Inferior parietal cortex (tissue), 1 donor: ENCODE measurements at regions not wholly inside any gene's neighbourhood (a gene's known extent, or its start where the extent isn't known, plus 50 kb on each side); places are given as distances from the start of the nearest gene placed in this dataset.

Source experiments
- DNase-seq: peaks from one replicate; pipeline ENCODE4 v3.0.0-alpha.2; 2016; ENCODE audit errors: extremely low spot score

DNA sequence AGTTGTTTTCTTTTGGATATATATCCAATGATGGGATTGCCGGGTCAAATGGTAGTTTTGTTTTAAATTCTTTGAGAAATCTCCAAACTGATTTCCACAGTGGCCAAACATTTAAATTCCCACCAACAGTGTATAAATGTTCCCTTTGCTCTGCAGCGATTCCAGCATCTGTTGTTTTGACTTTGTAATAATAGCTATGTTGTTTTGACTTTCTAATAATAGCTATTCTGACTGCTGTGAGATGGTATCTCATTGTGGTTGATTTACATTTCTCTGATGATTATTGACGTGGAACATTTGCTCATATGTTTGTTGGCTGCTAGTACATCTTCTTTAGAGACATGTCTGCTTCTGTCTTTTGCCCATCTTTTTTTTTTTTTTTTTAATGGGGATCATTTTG, 332.2 kb upstream of the GBE1 start:
- DNase-seq, result no peak

DNA sequence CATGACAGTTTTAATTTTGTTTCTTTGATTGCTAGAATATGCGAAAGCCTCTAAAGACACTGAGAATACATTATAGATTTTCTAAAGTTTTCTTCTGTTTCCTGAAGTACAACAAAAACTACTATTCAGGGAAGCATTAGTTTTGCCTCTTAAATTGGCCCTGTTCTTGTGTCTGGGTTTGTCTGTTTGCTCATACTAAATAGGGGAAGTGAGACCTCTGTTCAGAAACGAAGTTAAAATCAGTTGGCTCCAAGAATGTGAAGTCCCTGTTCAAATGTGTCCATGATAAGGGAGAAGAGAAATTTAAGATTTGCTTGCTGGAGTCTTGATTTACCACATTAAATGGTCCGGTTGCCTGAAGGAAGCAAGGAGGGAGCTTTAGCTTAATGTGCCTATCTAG, 327.3 kb upstream of the GBE1 start:
- DNase-seq, result no peak

DNA sequence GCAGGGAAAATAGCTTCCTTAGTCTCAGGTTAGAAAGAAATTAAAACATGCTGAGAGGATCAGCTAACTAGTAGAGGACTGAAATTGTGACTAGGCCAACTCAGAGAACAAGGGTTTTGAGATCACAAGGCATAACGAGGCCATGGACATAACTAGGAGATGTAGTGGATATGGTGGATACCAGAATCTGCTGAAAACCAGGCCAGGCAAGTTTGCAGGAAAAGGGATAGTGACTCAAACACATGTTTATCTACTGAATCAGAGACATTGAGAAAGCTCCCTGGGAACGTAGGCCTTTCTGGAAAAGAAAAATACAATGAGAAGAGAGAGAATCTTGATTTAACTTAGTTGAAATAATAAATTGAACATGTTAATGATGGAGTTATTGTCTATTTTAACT, 326.5 kb upstream of the GBE1 start:
- DNase-seq, result no peak

DNA sequence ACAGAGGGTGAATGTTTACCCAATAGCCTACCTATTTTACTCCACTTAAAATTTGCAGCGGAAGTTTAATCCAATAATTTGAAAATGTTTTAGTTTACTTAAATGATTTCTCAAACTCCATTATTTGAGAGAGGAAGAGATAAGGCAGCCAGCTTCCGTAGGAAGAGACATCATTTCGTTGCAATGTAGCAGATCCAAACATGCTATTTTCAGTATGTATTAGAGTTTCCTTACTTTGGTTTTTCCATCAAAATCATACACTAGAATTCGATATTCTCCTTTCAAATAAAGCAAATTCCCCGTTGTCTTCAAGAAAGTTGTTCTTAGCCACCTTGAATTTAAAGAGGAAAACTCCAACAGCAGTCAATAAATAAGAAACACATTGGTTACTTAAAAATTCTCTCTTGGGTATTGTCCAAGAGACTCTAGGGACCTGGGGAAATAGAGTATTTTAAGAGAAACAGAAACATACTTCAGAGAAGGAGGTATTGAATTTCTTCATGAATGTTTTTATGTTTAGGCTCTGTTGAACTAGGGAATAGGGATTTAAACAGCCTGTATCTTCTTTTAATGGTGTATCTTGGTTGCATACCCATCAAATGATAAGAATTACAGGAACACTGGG, 324.5 kb upstream of the GBE1 start:
- DNase-seq, result no peak

DNA sequence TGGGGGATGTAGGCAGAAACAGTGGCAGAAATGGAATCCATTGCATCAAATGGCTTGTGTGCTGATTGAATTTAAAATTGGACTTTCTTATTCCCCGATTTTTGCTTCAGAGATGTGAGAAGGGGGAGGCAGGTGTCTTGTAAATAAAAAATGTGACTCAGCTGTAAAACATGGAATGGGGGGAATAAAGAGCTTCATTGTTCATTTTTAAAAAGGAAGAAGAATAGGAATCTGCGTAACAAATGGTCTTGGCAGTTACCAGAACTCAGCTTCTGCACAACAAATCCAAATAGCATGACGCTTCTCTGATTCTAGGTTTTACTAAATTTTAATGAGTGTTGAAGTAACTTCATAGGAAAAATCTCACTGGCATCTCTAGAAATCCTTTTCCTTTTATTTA, 323.9 kb upstream of the GBE1 start:
- DNase-seq, result no peak

DNA sequence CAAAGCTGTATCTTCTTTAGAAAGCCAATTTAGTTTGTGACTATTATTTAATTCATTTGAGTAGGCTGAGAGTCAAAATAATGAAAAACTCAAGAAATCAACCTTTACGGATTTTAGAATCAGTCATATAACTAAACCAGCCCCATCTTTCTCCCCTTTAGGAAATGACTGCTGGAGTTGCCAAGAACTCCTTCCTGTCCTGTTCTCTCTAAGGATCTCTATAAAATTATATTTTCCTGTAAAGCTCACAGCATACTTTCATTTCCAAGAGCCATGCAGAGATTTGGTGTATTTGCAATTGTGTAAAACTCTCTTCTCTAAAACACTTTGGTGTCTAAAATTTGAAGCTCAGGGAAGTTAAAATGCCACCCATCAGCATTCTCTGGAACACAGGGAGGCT, 323.4 kb upstream of the GBE1 start:
- no peak for DNase-seq

DNA sequence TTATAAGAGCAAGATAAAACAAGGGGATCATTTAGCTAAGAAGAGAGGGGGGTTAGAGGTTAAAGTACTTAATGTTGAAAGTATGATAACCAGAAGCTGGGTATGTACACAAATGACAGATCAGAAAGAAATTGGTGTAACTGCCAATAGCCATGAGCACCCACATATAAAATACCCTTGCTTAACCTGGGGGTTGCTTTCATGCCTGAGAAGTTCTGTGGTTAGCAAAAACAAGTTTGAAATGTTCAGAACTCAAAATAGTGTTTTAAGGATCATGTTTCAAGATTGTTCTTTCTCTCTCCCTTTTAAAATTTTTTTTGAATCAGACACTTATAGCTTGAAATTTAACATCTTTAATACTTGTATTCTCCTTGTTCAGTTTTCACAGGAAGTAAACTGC, 321.4 kb upstream of the GBE1 start:
- no peak for DNase-seq

DNA sequence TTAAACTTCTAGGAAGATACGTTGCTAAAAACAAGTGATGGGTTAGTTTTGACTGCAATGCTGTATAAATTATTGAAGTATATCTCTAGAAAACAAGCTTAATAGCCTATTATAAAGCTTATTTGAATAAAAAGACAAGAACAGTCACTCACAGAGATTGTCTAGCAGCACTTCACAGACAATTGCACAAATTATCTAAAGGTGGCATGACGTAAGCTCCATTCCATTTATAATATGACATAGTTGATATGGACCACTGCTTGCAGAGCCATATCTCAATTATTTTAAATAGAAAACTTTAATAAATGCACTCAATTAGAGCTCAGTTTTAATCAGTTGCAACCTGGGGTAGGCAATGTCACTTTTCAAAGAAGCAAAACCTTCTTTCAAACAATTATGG, 319.9 kb upstream of the GBE1 start:
- no peak for DNase-seq

DNA sequence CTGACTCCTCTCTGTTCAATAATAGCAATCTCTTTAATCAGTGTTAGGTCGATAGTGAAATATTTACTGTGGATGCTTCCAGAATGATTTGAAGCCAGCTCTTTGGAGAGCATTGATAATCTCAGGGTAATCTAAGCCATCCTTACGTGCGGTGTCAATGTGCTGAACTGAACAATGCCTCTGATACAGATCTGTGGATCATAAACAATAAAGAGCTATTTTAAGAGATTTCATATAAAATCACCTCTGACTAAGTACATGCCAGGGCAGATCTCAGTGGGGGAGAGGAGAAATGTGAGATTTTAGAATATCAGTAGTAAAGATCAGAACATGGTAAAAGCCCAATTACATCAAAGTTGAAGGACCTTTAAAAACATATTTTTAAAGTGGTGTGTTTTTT, 319.3 kb upstream of the GBE1 start:
- no peak for DNase-seq

DNA sequence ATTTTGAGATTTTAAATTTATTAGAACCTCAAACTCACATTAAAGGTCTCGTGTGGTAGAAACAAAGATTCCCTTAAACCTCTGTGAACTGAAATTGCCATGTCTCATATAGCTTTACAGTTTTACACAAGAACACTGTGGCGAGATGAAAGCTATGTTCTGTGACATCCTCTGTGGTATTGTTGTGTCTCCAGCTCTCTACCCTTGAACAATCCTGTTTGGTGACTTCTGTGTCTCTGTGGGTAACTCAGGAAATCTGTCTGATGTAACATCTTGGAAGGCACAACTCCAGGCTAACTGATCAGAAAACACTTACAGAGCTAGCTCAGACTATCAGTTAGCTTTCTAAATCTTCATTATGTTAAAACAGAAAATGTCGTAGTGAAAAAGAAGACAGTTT, 318.8 kb upstream of the GBE1 start:
- no peak for DNase-seq

DNA sequence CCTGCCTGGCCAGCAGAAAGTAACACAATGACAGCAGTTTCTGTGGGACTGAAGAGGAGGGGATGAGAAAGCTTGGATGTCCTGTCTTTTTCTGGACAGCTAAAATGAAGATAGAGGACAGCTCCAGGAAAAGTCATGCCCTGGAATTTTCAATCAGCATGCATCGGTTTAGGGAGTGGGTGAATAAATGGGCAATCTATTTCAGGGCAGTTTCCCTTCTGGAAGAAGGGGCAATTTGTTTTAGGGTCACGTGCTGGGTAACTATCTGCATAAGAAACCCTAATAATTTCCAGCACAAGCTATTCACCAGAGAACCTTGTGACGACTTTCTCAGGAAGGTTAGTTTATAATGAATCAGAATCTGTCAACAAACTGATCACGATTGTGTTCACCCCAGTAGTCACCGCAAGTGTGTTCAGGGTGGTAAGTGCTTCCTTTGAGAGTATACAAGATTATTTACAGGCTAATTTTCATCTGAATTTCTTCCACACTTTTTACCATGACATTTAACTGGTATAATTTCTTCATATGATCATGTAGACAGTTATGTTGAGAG, 318.0 kb upstream of the GBE1 start:
- DNase-seq, result no peak

DNA sequence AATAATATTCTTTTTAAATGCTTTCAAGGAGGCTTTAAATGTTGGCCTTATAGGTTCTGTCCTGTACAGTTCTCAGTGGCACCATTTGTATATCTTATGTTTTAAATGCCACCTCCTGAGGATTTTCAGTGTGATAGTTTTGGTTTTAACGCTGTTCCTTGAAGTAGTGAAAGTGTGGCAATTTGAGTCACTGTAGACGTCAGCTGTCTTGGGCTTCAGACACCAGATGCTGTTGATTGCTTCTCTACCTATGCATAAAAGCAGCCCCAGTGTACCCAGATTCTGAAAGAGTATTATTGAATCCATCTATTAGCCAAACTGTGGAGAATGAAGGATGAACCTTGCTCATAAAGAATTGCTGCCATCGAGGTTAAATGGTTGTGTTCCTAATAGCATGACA, 316.8 kb upstream of the GBE1 start:
- DNase-seq, result no peak

DNA sequence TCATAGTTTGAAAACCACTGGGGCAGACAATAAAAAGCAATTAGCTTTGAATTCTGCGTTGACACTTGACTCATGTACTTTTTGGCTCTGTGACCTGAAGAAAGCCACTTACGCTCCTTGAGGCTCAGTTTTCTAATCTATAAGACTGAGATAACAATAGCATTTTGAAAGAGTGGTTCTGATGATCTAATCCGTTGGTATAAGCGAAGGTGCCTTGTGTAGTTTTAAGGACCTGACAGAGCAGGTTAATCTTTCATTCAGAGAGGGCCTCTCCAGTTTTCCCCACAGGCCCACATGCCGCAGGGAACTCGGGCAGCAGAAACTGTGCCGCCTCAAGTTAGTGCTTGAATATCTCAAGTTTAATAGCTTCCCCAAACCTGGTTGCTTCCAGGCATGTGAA, 306.0 kb upstream of the GBE1 start:
- no peak for DNase-seq

DNA sequence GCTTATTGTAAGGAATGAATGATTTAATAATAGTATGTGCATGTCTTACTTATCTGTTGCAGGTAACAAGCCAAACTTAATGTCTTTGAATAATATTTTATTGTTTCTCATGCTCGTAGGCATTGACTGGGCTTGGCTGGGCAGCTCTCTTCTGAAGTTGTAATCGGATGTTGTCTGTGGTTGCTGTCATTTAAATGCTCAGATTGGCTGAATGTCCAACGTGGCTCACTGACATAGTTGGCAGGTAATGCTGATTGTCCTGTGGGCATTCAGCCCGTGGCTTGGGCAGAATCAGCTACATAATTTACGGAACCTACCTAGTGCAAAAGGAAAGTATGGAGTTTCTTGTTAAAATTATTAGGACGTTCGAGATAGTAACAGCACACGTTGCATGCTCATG, 297.4 kb upstream of the GBE1 start:
- no peak for DNase-seq

DNA sequence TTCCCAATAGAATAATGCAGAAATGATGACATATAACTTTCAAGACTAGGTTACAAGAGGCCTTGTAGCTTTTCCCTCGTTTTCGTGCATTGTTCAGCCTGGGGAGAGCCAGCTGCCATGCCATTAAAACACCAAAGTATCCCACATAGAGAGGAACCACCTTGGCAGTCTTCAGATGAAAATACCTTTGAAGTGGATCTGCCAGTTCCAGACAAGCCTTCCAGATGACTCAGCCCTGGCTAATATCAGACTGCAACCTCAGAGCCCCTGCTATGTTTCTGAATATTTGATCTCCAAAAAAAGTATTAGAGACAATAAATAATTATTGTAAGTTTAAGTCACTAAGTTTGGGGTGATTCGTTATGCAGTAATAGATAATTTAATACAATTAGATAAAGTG, 294.3 kb upstream of the GBE1 start:
- no peak for DNase-seq

DNA sequence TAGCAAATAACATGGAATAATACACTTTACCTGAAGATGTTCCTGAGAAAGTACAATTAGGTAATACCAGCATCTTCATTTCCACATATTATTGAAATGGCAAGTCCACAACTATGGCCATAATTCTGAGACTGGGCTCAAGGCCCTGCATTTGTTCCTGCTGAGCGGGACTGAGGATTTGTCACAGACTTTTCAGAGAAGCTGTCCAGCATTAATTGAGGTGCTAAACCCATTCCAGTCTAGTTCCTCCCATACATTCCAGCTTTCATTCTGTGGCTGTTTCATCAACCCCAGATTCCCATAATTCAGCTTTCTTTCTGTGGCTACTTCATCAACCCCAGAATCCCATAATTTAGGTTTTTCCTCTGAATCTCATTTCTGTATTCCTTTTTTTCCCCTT, 293.4 kb upstream of the GBE1 start:
- no peak for DNase-seq

DNA sequence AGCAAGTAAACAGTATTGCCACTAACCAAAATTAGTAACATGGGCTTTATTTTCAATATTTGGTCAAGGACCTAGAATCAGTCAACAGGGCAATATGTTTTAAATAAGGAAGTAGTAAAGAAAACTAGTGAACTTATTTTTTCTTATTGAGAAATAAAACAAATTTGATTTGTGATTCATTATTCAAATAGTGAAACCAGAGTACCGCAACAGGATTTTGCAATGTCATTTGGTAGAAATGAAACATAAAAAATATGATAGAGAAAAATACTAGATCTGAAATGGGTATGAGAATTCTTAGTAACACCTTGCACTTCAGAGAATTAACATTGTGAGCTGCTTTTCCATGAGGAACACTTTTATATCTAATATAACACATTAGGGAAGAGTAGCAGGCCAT, 291.8 kb upstream of the GBE1 start:
- DNase-seq, result no peak

DNA sequence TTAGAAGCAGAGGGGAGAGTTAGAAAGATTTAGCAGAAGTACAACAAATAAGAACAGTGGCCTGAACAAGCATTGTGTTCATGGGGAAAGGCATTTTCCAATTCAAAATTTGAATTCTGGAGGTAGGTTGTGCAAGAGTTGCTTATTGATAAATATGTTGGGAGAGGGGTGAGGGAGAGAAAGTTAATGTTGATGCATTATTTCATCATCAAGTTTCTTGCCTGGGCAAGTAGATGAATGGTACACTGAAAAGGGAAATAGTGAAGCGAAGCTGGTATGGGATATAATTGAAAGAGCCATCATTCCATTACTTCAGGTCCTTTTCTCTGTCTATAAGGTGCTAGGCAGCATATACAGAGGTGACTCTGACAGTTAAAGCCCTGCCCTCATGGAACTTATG, 288.9 kb upstream of the GBE1 start:
- no peak for DNase-seq

DNA sequence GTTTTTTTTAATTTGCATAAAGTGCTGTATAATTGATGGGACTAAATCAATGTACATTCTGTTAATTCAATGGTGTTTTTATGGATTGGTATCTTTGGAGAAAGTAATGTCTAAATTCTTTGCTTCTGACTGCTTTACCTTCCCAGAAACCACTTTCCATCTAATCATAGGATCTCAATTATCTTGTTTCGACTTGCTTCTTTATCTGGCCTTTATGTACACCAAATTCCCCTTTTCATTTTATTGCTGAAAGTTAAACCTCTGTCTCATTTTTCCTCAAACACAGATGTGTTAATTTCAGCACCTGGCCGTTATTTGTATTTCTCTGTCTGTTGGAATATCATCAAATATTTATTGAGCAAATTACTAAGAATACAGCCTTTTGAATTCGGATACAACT, 287.3 kb upstream of the GBE1 start:
- no peak for DNase-seq

DNA sequence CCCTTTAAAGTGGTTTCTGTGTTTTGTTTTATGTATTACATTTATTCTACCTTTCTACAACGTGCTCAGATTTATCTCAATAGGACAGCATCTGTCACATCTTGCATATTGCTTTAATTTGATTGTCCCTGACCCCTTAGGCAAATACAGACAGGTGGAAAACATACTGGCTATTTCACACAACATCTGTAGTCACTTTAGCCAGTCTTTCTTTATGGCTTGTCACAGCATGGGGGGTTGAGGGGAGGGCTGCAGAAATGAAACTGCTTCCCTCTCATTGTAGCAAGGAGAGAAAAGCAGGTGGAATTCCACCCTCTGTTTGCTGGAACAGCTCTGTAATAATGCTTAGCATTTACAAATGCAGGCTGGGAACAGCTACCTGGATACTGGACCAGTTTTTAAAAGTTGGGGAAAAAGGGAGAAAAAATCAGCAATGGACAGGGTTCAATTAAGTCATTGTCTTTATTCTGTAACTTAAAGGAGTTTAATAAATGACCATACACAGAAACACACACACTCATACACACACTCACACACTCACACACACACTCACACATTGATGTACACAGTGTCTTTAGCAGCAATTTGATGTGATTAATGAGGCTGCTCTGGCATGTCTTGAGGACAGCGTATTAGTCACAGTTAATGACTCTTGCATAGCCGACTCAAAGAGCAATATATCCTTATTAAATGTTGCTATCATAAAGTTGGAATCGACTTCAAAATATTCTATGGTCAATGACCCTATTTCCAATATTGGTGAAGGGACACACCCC, 283.7 kb upstream of the GBE1 start:
- no peak for DNase-seq

DNA sequence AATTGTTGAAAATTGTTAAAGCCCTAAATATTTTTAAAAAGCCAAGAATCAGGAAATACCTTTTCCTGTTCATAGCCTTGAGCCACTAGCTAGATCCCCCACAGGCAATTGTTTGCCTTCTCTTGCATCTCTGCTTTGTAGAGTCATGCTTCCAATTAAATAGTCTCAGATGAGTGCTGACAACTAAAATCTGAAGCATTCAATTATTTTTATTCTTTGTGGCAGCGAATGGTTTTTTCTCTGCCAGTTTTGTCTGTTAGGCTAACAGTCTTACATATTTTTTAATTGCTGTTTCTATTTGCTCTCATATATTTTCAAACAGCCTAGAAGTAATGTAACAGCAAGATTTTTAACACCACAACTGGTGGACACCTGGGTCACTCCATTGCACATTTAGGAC, 277.1 kb upstream of the GBE1 start:
- no peak for DNase-seq

DNA sequence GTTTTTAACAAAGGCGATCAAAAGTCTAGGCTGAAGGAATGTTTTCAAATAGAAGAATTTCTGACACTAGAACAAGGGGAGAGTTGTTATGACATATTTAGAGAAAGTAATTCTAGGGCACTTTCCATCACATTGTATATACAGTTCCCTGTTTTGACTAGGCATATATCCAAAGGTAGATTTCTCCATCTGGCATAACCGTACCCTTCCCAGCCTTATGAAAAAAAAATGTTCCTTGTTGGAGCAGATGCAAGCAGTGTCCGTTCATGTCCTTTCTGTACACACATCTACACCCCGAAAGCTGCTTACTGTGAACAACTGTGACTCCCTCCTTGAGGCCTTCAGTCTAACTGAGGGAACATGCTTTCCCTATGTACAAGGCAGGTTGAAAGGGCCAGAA, 271.7 kb upstream of the GBE1 start:
- no peak for DNase-seq

DNA sequence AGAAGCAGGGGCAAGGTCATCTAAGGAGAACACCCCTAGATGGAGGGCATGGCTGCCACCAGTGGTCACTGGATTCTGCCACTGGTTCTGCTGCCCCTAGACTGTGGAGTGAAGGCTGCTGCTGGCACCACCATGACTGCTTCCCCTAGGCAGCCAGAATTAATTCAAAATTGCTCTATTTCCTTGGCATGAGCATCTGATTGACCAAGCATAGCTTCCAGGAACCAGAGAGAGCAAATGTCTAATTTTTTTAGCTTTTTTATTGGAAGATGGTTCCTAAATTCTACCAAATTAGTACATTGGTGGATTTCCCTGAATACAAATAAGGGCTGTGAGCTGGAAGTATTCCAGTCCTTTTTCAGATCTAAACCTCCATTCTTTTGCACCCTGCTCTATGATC, 270.2 kb upstream of the GBE1 start:
- DNase-seq, result no peak

DNA sequence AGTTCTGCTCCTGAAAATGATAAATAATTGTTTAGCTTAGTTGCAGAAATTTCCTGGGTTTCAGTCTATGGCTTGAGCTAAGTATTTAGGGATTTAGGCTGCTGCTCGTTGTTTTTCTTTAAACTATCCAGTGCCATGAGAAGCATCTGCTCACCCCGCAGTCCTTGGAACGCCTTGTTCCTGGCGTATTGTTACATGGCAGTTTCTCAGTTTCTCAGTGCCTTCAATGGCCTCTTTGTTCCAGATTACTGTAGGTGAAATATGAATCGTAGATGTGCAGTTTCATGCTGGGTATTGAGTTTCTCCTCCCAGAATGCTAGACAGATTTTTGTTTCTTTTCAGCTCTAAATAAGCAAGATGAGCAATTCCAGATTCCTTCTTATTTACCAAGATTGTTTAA, 269.5 kb upstream of the GBE1 start:
- no peak for DNase-seq
